NCI-H187 (cell line): ENCODE measurements at regions not wholly inside any gene's neighbourhood (a gene's known extent, or its start where the extent isn't known, plus 50 kb on each side); places are given as distances from the start of the nearest gene placed in this dataset.

Experiments used
- DNase-seq, 2 experiments: peaks; one replicate each; lab custom pipeline; 2025; lab: John Stamatoyannopoulos, UW

GRCh38 chr6:148291876-148292275, 50.8 kb upstream of the SASH1 start:
- no peak for DNase-seq
